ENCODE measurements at regions not wholly inside any gene's neighbourhood (a gene's known extent, or its start where the extent isn't known, plus 50 kb on each side); places are given as distances from the start of the nearest gene placed in this dataset.

DNA sequence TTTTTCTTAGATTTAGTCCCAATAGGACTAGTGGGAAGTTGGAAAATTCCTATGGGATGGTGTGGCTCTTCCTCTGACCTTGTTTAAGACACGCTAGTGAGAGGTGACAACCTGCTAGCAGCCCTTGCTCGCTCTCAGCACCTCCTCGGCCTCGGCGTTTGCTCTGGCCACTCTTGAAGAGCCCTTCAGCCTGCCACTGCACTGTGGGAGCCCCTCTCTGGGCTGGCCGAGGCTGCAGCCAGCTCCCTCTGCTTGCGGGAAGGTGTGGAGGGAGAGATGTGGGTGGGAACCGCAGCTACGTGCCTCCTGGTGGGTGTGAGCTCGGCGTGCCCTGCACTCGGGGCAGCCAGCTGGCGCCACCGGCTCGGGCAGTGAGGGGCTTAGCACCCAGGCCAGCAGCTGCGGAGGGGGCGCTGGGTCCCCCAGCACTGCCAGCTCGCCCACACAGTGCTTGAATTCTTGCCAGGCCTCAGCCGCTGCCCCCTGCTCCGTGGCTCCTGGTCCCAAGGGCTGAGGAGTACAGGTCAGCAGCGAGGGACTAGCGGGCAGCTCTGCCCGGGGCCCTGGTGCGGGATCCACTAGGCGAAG, 254.5 kb upstream of the ANKRD55 start:
- Histone ChIP-seq H2BK12ac (ENCODE audit: insufficient read length, low read depth, low read length) (no peak overlapping the region), H3K56ac (ENCODE audit: insufficient read length, low read depth, low read length) (no peak overlapping the region), H2AFZ (ENCODE audit: low read length) (no peak overlapping the region), H2BK120ac (ENCODE audit: low read depth, low read length, poor library complexity, severe bottlenecking) (no peak overlapping the region), H2BK20ac (ENCODE audit: low read depth, low read length, poor library complexity, severe bottlenecking) (no peak overlapping the region), H3K9ac (ENCODE audit: extremely low read depth, insufficient read length, low read length) (no peak overlapping the region), H4K8ac (replicated peaks; ENCODE audit: insufficient read length, low read depth, low read length) (no peak overlapping the region), H3K27ac (ENCODE audit: insufficient read length, low read depth, low read length) (no peak overlapping the region), H3K4ac (ENCODE audit: low read depth, low read length) (no peak overlapping the region), H3K9me3 (ENCODE audit: control insufficient read depth, low read depth, low read length) (no peaks in the 10 kb centered on the region), H2BK5ac (ENCODE audit: insufficient read length, low read length) (no peak overlapping the region), H3K4me1 (ENCODE audit: insufficient read depth, low read length) (no peaks in the 10 kb centered on the region), H4K20me1 (ENCODE audit: control insufficient read depth, insufficient read depth, insufficient read length) (no peaks in the 10 kb centered on the region), H4K5ac (ENCODE audit: insufficient read length, low read depth, low read length) (no peak overlapping the region), H3K27me3 (ENCODE audit: insufficient read depth, low read length) (no peaks in the 10 kb centered on the region), H3K14ac (ENCODE audit: insufficient read depth, low read length) (no peak overlapping the region), H3K79me2 (ENCODE audit: insufficient read depth, low read length) (no peaks in the 10 kb centered on the region), H3K79me1 (ENCODE audit: insufficient read depth, low read depth, low read length, poor library complexity, severe bottlenecking) (no peaks in the 10 kb centered on the region), H3K23me2 (ENCODE audit: insufficient read length, low read depth, low read length, poor library complexity, severe bottlenecking) (no peaks in the 10 kb centered on the region), H2BK15ac (ENCODE audit: low read depth, low read length) (no peak overlapping the region), H4K91ac (ENCODE audit: insufficient read length, low read depth, low read length) (no peak overlapping the region), H2AK5ac (ENCODE audit: insufficient read length, low read length) (no peak overlapping the region), H3T11ph (ENCODE audit: low read length) (no peak overlapping the region), H3K4me2 (ENCODE audit: insufficient read depth, insufficient read length, low read length) (no peak overlapping the region), H3K23ac (ENCODE audit: insufficient read length, low read depth, low read length) (no peak overlapping the region), H3K18ac (ENCODE audit: insufficient read length, low read depth, low read length) (no peak overlapping the region)
- TF ChIP-seq, protein P1, sequence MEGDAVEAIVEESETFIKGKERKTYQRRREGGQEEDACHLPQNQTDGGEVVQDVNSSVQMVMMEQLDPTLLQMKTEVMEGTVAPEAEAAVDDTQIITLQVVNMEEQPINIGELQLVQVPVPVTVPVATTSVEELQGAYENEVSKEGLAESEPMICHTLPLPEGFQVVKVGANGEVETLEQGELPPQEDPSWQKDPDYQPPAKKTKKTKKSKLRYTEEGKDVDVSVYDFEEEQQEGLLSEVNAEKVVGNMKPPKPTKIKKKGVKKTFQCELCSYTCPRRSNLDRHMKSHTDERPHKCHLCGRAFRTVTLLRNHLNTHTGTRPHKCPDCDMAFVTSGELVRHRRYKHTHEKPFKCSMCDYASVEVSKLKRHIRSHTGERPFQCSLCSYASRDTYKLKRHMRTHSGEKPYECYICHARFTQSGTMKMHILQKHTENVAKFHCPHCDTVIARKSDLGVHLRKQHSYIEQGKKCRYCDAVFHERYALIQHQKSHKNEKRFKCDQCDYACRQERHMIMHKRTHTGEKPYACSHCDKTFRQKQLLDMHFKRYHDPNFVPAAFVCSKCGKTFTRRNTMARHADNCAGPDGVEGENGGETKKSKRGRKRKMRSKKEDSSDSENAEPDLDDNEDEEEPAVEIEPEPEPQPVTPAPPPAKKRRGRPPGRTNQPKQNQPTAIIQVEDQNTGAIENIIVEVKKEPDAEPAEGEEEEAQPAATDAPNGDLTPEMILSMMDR (conservative IDR thresholded peaks at IDR 0.05): no peak
- no peak for DNase-seq
- Mint-ChIP-seq H3K27me3 (ENCODE audit: low read depth) (peaks cover 4% of the 10 kb centered on the region), H3K9me3 (peaks cover 16 to 20% of the 10 kb centered on the region in 2 experiments), H3K4me1 (0 out of 4 replicates have a peak, but pooled peaks cover 0 to 3% of the 10 kb centered on the region in 2 experiments), H3K27ac (no peak overlapping the region), H3K36me3 (ENCODE audit: insufficient read depth in 1 of 3, low read depth in 3 of 3) (peaks cover 6 to 13% (median 12%) of the 10 kb centered on the region in 3 experiments), H3K4me3 (no peak overlapping the region)
- no CpG with 5 or more reads among the region's 25 CpGs for WGBS (ENCODE audit: extremely low coverage, insufficient read length, low lambda C conversion rate)

Data from H9 (cell line).